K562 (cell line): ENCODE measurements at regions not wholly inside any gene's neighbourhood (a gene's known extent, or its start where the extent isn't known, plus 50 kb on each side); places are given as distances from the start of the nearest gene placed in this dataset.

Source experiments
- ATAC-seq: fragments of 200-7000 bp; cut with Tn5 transposase; 3 replicates; pipeline ENCODE4 v1.9.1; 2020; ENCODE audit warnings: moderate library complexity
- BruUV-seq: library from RNA; stranded (reverse); fragments of 400-500 nt; replicated peaks from 2 replicates; lab custom pipeline; 2021; lab: Mats Ljungman, UMichigan
- CTCF ChIA-PET: fragments of 300-600 bp; formaldehyde crosslinking; extraction: SDS; loops from one replicate; lab custom pipeline; 2021; ENCODE audit warnings: low intra/inter-chr PET ratio; lab: Yijun Ruan, JAX
- POLR2A ChIA-PET: fragments of 300-600, 350-650 bp; sonication (Branson Sonifier 250); formaldehyde crosslinking; extraction: SDS; loops from one replicate; lab custom pipeline; 2021; ENCODE audit warnings: antibody characterized with exemption, inconsistent platforms; lab: Yijun Ruan, JAX
- DNase-seq, 4 experiments: peaks; one replicate each; pipeline versions ENCODE4 v3.0.0 to v3.0.0-alpha.2; 2011 to 2018; ENCODE audit warnings: low spot score in 3 of 4, mixed read lengths in 3 of 4; ENCODE audit errors: extremely low read depth in 1 of 4
- FAIRE-seq: peaks from 2 replicates; lab custom pipeline; 2011; peaks lifted over from hg19 to GRCh38; lab: Jason Lieb, UNC
- H2AFZ ChIP-seq: 2 replicates; pipeline ENCODE4 v1.6.0; 2011; ENCODE audit warnings: low read depth, low read length, control low read depth, inconsistent platforms
- H3K27ac ChIP-seq: fragments of 200-600 bp; 3 replicates; pipeline ENCODE4 v1.8.0; 2011; ENCODE audit warnings: low read depth, mild to moderate bottlenecking, control low read depth, inconsistent platforms, low read length, moderate library complexity, mixed read lengths; ENCODE audit errors: extremely low read depth
- H3K27me3 ChIP-seq, 2 experiments: fragments of 300-600 bp in 1 of 2; 2 replicates in 1 of 2; 3 replicates in 1 of 2; pipeline versions ENCODE4 v1.6.0 to v1.8.0; 2011; ENCODE audit warnings: inconsistent platforms in 2 of 2, low read length in 2 of 2, mild to moderate bottlenecking in 1 of 2, mixed read lengths in 1 of 2, moderate library complexity in 1 of 2; ENCODE audit not compliant: control insufficient read depth in 2 of 2, insufficient read depth in 2 of 2
- H3K36me3 ChIP-seq: fragments of 300-600 bp; 3 replicates; pipeline ENCODE4 v1.8.0; 2011; ENCODE audit warnings: mild to moderate bottlenecking, low read length, inconsistent platforms; ENCODE audit not compliant: control insufficient read depth, insufficient read depth
- H3K4me1 ChIP-seq, 2 experiments: fragments of 200-600 bp in 1 of 2; replicated peaks in 1 of 2; 2 replicates in 1 of 2; 3 replicates in 1 of 2; pipeline versions ENCODE4 v1.5.1 to v1.8.0; 2011; ENCODE audit warnings: inconsistent platforms in 2 of 2, low read length in 2 of 2, mild to moderate bottlenecking in 1 of 2, mixed read lengths in 1 of 2, moderate library complexity in 1 of 2; ENCODE audit not compliant: control insufficient read depth in 2 of 2, insufficient read depth in 2 of 2
- H3K4me2 ChIP-seq: 2 replicates; pipeline ENCODE4 v1.6.1; 2011; ENCODE audit warnings: low read length, control low read depth, inconsistent platforms, mixed read lengths; ENCODE audit not compliant: insufficient read depth
- H3K4me3 ChIP-seq: fragments of 200-600 bp; sonication (generic), shearing (Covaris generic); 2 replicates; pipeline ENCODE4 v1.5.1; 2016; ENCODE audit warnings: control low read depth, inconsistent platforms
- H3K79me2 ChIP-seq: fragments of 200-600 bp; 3 replicates; pipeline ENCODE4 v1.8.0; 2011; ENCODE audit warnings: low read length, inconsistent platforms; ENCODE audit not compliant: control insufficient read depth, insufficient read depth
- H3K9ac ChIP-seq, 2 experiments: 2 replicates each; pipeline versions ENCODE4 v1.6.0 to v1.6.1; 2011; ENCODE audit warnings: low read depth in 2 of 2, low read length in 2 of 2, control low read depth in 1 of 2, inconsistent platforms in 1 of 2, mild to moderate bottlenecking in 1 of 2, mixed read lengths in 1 of 2; ENCODE audit not compliant: insufficient read depth in 1 of 2
- H3K9me1 ChIP-seq: one replicate; pipeline ENCODE4 v1.6.0; 2011; ENCODE audit warnings: inconsistent platforms, mild to moderate bottlenecking, low read length, moderate library complexity; ENCODE audit not compliant: control insufficient read depth, insufficient read depth
- H3K9me3 ChIP-seq: replicated peaks from 2 replicates; pipeline ENCODE4 v1.5.1; 2011; ENCODE audit warnings: low read depth, low read length, inconsistent platforms; ENCODE audit not compliant: control insufficient read depth, insufficient read depth
- H4K20me1 ChIP-seq: replicated peaks from 2 replicates; pipeline ENCODE4 v1.6.1; 2011; ENCODE audit warnings: low read length, inconsistent platforms, mixed read lengths; ENCODE audit not compliant: control insufficient read depth, insufficient read depth
- CEBPB ChIP-seq: fragments of 450-650 bp; IDR thresholded peaks from 2 replicates; pipeline ENCODE4 v1.6.1; 2016; ENCODE audit warnings: missing genetic modification characterization, missing compliant biosample characterization
- CEBPG ChIP-seq, 3 experiments: fragments of 200-800 bp in 1 of 3; sonication (Bioruptor generic) in 1 of 3; sonication (generic) in 1 of 3; formaldehyde crosslinking in 1 of 3; IDR thresholded peaks in 2 of 3; conservative IDR thresholded peaks in 1 of 3; 2 replicates each; pipeline versions ENCODE4 v1.6.1 to v1.8.0; 2016 to 2022; ENCODE audit warnings: missing compliant biosample characterization in 2 of 3, missing genetic modification characterization in 2 of 3, mild to moderate bottlenecking in 1 of 3, missing genetic modification reagents in 1 of 3
- ELF4 ChIP-seq: fragments of 450-650 bp; formaldehyde crosslinking; IDR thresholded peaks from 2 replicates; pipeline ENCODE4 v1.4.0; 2022; ENCODE audit warnings: missing genetic modification characterization
- RAD21 ChIP-seq, 2 experiments: fragments of 250-450 bp in 1 of 2; fragments of 450-650 bp in 1 of 2; sonication (Bioruptor Pico) in 1 of 2; formaldehyde crosslinking in 1 of 2; IDR thresholded peaks in 1 of 2; conservative IDR thresholded peaks in 1 of 2; 2 replicates each; pipeline versions ENCODE4 v1.4.0 to v1.8.0; 2020 to 2022; ENCODE audit warnings: mild to moderate bottlenecking in 2 of 2, moderate library complexity in 1 of 2
- TCF3 ChIP-seq: sonication (generic); formaldehyde crosslinking; IDR thresholded peaks from 2 replicates; pipeline ENCODE4 v1.4.0; 2020; ENCODE audit warnings: mild to moderate bottlenecking, missing genetic modification reagents
- ZNF24 ChIP-seq: fragments of 450-650 bp; IDR thresholded peaks from 2 replicates; pipeline ENCODE4 v1.6.1; 2016
- WGBS: fragments of 100-300 bp; shearing (Covaris generic); methylation state at CpG from one replicate; pipeline ENCODE4 v1.1.6; 2016; ENCODE audit warnings: low coverage, mixed read lengths; ENCODE audit not compliant: insufficient coverage; ENCODE audit errors: missing lambda C conversion rate; 5-methylcytosine and 5-hydroxymethylcytosine counted together
- in situ Hi-C: fragments of 300-500 bp; cut with MboI; formaldehyde crosslinking; loops from 4 replicates; pipeline ENCODE4 v1.15.0; 2018; ENCODE audit warnings: inconsistent platforms, mixed read lengths
- intact Hi-C: fragments of 100-400 bp; cut with micrococcal nuclease; formaldehyde crosslinking; loops from 2 replicates; pipeline ENCODE4 v1.14.2; 2022
- TF ChIP-seq, protein P1 (sequence below): fragments of 450-650 bp; formaldehyde crosslinking; IDR thresholded peaks from 2 replicates; pipeline ENCODE4 v1.4.0; 2020; ENCODE audit warnings: mild to moderate bottlenecking, moderate library complexity

DNA sequence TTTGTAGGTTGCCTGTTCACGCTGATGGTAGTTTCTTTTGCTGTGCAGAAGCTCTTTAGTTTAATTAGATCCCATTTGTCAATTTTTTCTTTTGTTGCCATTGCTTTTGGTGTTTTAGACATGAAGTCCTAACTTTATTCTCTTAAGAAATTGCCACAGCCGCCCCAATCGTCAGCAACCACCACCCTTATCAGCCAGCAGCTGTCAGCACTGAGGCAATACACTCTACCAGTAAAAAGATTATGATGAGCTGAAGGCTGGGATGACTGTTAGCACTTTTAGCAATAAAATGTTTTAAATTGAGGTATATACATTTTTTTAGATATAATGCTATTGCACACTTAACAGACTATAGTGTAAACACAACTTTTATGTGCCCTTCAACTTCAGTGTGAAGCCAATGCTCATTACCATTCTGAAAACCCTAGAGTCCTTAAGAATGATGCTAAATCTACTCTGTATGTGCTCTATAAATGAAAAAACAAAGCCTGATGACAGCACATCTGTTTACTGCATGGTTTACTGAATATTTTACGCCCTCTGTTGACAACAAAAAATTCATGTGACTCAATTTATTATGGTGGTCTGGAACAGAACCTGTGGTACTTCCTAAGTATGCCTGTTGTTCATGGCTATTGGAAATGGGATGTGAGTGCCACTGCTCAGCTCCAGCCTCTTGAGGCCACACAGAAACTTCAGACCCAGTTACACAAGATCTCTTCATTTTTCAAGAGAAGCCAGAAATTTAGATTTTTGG lies 197.4 kb downstream of the DUSP6 start:
- FAIRE-seq (no peak), DNase-seq (peak in 1 of 4 experiments; percentile 6), ATAC-seq (no peak)
- H4K20me1 ChIP-seq = no peaks in the 10 kb centered on the region
- in situ Hi-C loops = no loop called here
- no peak overlapping the region for H3K4me3 ChIP-seq
- POLR2A ChIA-PET = no interaction called here
- no peaks in the 10 kb centered on the region for H3K36me3 ChIP-seq
- CTCF ChIA-PET = no interaction called here
- 0% methylated on average over 3 of the region's 4 CpGs for WGBS
- no peaks in the 10 kb centered on the region for H3K9me3 ChIP-seq
- intact Hi-C loops = no loop called here
- no TSS peak for BruUV-seq
- no peaks in the 10 kb centered on the region for H3K27me3 ChIP-seq
- no peaks in the 10 kb centered on the region for H3K9me1 ChIP-seq
- no peaks in the 10 kb centered on the region for H3K79me2 ChIP-seq
- no peak overlapping the region for H3K27ac ChIP-seq
- no peak for TF ChIP-seq ELF4 (CRISPR knock-in tag)
- no peak for TF ChIP-seq ZNF24
- TF ChIP-seq CEBPG (CRISPR knock-in tag; IDR thresholded peaks at IDR 0.05) = no peak
- TF ChIP-seq CEBPG (tag; conservative IDR thresholded peaks at IDR 0.05 in 1 of 2, IDR thresholded peaks at IDR 0.05 in 1 of 2) = peak in 1 of 2 experiments; percentile 34; a peak in 1 of 4 replicates
- TF ChIP-seq RAD21 (CRISPR knock-in tag; conservative IDR thresholded peaks at IDR 0.05 in 1 of 2, IDR thresholded peaks at IDR 0.05 in 1 of 2) = peak; percentile 60 to 66
- peak; percentile 20; the same call in 1 of the 2 replicates for TF ChIP-seq CEBPB (tag)
- peak; percentile 52 for TF ChIP-seq TCF3 (CRISPR knock-in tag)
- TF ChIP-seq, protein P1, sequence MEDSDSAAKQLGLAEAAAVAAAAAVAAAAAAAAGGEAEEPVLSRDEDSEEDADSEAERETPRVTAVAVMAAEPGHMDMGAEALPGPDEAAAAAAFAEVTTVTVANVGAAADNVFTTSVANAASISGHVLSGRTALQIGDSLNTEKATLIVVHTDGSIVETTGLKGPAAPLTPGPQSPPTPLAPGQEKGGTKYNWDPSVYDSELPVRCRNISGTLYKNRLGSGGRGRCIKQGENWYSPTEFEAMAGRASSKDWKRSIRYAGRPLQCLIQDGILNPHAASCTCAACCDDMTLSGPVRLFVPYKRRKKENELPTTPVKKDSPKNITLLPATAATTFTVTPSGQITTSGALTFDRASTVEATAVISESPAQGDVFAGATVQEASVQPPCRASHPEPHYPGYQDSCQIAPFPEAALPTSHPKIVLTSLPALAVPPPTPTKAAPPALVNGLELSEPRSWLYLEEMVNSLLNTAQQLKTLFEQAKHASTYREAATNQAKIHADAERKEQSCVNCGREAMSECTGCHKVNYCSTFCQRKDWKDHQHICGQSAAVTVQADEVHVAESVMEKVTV (CRISPR knock-in tag) = peak; percentile 41
- no peak overlapping the region for H3K4me2 ChIP-seq
- no peaks in the 10 kb centered on the region; a peak in 1 of 5 replicates for H3K4me1 ChIP-seq
- H3K9ac ChIP-seq = no peak overlapping the region
- no peak overlapping the region for H2AFZ ChIP-seq
